Body of pancreas (tissue), 4 donors: ENCODE measurements at regions not wholly inside any gene's neighbourhood (a gene's known extent, or its start where the extent isn't known, plus 50 kb on each side); places are given as distances from the start of the nearest gene placed in this dataset. TPM values are rescaled to one million over a fixed set of nuclear protein-coding genes. Genes with fewer than 3 reads are reported as not detected.
A peak's percentile ranks its signal among the peaks of the same experiment; 100 is the strongest.

ENCODE experiments used
- ATAC-seq: fragments of 150-250 bp; one replicate; pipeline ENCODE4 v1.9.1; 2016
- DNase-seq, 4 donors: peaks; one replicate each; pipeline ENCODE4 v3.0.0-alpha.2; 2019
- H3K27ac ChIP-seq, 4 donors: fragments of 200-600 bp; sonication (generic); 1 replicate in 3 of 4; 2 replicates in 1 of 4; pipeline versions ENCODE4 v1.5.1 to v1.6.1; 2016 to 2019; ENCODE audit warnings: mild to moderate bottlenecking in 1 of 4, mixed read lengths in 1 of 4, moderate library complexity in 1 of 4
- H3K27me3 ChIP-seq, 2 donors: fragments of 200-600 bp; sonication (generic); one replicate each; pipeline ENCODE4 v1.6.0; 2016; ENCODE audit warnings: mild to moderate bottlenecking in 1 of 2
- H3K36me3 ChIP-seq, 2 donors: fragments of 200-600 bp; sonication (generic); replicated peaks in 1 of 2; 2 replicates each; pipeline ENCODE4 v1.5.1; 2016; ENCODE audit warnings: low read depth in 2 of 2; ENCODE audit not compliant: insufficient read depth in 1 of 2
- H3K4me1 ChIP-seq: fragments of 200-600 bp; sonication (generic); one replicate; pipeline ENCODE4 v1.6.0; 2016
- H3K4me3 ChIP-seq, 2 donors: fragments of 200-600 bp; sonication (generic); 1 replicate in 1 of 2; 2 replicates in 1 of 2; pipeline ENCODE4 v1.5.1; 2016 to 2019
- H3K9me3 ChIP-seq, 3 donors: fragments of 200-600 bp; sonication (generic); 1 replicate in 2 of 3; 2 replicates in 1 of 3; pipeline ENCODE4 v1.5.1; 2016
- POLR2A ChIP-seq, 3 donors: fragments of 450-650 bp; IDR thresholded peaks; one replicate each; pipeline ENCODE4 v1.6.1; 2016; ENCODE audit warnings: antibody characterized with exemption in 3 of 3, mild to moderate bottlenecking in 2 of 3
- WGBS, 2 donors: methylation state at CpG; one replicate each; pipeline ENCODE4 v1.1.5; 2017; 5-methylcytosine and 5-hydroxymethylcytosine counted together
- intact Hi-C: fragments of 100-400 bp; cut with DNase I; formaldehyde crosslinking; loops from one replicate; pipeline ENCODE4 v1.15.1; 2023
- small RNA-seq: library from RNA; depleted of rRNA; stranded (forward); fragments of <200 nt; gene quantifications from one replicate; pipeline ENCODE3, GENCODE V24; 2016
- TF ChIP-seq, protein P1 (sequence below), 7 experiments: fragments of 450-650 bp in 4 of 7; fragments of 200-600 bp in 3 of 7; sonication (generic) in 3 of 7; IDR thresholded peaks; one replicate each; pipeline ENCODE4 v1.5.1; 2016 to 2019; ENCODE audit warnings: antibody characterized with exemption in 7 of 7

DNA sequence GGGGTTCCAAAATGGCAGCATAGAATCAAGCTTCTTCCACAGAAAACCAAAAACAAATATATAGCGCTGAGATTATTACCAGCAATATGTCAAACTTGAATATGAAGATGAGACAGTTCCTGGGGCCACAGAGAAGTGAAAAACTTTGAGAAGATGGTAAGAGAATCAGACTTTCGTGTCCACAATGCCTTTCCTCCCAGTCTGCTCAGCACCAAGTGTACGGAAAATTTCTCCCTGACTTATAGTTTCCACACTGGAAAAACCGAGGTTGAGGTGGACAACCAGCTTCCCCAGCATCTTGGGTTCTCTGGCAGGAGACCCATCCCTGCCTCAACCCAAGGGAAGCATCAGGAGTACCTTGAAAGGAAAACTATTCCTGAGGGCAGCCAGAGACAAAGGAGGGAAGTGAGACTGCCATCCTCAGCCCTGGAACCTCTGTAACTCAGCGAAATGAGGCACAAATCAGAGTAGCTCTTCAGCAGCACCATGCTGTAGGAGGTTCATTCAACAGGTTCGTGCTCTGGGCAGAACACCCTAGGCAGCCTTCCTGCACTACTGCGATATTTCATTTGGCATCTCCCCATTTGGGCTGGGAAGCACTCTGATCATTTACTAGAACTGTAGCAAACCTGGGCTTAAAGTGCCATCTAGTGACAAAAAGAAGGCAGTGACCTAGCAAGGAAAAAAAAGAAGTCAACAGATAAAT, 52.4 kb upstream of the CAPRIN2 start:
- no peak overlapping the region for H3K4me3 ChIP-seq
- H3K4me1 ChIP-seq = peaks cover 4% of the 10 kb centered on the region
- H3K36me3 ChIP-seq = no peaks in the 10 kb centered on the region
- TF ChIP-seq POLR2A (IDR thresholded peaks at IDR 0.05) = no peak
- TF ChIP-seq, protein P1, sequence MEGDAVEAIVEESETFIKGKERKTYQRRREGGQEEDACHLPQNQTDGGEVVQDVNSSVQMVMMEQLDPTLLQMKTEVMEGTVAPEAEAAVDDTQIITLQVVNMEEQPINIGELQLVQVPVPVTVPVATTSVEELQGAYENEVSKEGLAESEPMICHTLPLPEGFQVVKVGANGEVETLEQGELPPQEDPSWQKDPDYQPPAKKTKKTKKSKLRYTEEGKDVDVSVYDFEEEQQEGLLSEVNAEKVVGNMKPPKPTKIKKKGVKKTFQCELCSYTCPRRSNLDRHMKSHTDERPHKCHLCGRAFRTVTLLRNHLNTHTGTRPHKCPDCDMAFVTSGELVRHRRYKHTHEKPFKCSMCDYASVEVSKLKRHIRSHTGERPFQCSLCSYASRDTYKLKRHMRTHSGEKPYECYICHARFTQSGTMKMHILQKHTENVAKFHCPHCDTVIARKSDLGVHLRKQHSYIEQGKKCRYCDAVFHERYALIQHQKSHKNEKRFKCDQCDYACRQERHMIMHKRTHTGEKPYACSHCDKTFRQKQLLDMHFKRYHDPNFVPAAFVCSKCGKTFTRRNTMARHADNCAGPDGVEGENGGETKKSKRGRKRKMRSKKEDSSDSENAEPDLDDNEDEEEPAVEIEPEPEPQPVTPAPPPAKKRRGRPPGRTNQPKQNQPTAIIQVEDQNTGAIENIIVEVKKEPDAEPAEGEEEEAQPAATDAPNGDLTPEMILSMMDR (IDR thresholded peaks at IDR 0.05) = peak; percentile 56 to 98 (median 92)
- no peaks in the 10 kb centered on the region for H3K9me3 ChIP-seq
- H3K27me3 ChIP-seq = no peaks in the 10 kb centered on the region
- peak; percentile 81 for ATAC-seq
- intact Hi-C loops = loop anchor here (10.0 kb wide), 1 partner anchor 1282 kb away; no protein-coding TSS in a partner anchor
- H3K27ac ChIP-seq = no peak overlapping the region
- DNase-seq = peak; percentile 53 to 67 (median 60)
- 52 to 55% methylated on average over 7 of the region's 7 CpGs for WGBS, 2 donors

DNA sequence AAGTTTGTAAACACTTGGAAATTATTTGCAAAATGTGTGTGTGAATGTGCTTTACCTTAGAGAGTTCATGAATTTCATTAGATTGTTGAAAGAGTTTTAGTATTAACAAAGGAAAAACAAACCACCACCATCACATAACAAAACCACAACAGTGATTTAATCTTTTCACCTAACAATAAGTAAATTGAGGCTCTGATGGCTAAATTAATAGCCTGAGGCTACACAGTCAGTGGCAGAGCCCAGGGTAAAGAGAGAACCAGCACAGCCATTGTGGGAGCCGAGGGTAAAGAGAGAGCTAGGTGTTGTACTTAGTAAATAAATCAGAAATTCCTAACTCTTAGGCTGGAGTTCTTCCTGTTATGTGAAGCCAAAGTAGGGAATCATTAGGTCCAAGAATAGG, 51.2 kb upstream of the CAPRIN2 start:
- DNase-seq (no peak), ATAC-seq (no peak)
- no peaks in the 10 kb centered on the region for H3K27me3 ChIP-seq
- TF ChIP-seq, protein P1 (IDR thresholded peaks at IDR 0.05) = no peak
- no peak for TF ChIP-seq POLR2A (IDR thresholded peaks at IDR 0.05)
- H3K4me3 ChIP-seq = no peak overlapping the region
- WGBS, 2 donors = 41 to 56% methylated on average over 1 of the region's 1 CpG
- H3K4me1 ChIP-seq = peaks cover 4% of the 10 kb centered on the region
- intact Hi-C loops = loop anchor here (10.0 kb wide), 1 partner anchor 1281 kb away; no protein-coding TSS in a partner anchor
- H3K9me3 ChIP-seq = no peaks in the 10 kb centered on the region
- H3K36me3 ChIP-seq = no peaks in the 10 kb centered on the region
- no peak overlapping the region for H3K27ac ChIP-seq

Small RNA genes in the stretch of these regions (small RNA-seq; reads per million reads assigned to genes)
- gene PPIAP44 = not detected
